ENCODE measurements at regions not wholly inside any gene's neighbourhood (a gene's known extent, or its start where the extent isn't known, plus 50 kb on each side); places are given as distances from the start of the nearest gene placed in this dataset.
A peak's percentile ranks its signal among the peaks of the same experiment; 100 is the strongest.

GRCh38 chr5:38154615-38155204, 103.6 kb upstream of the EGFLAM start:
- no peaks in the 10 kb centered on the region for H3K36me3 Mint-ChIP-seq (ENCODE audit: insufficient read depth)
- no peaks in the 10 kb centered on the region for H3K27me3 Mint-ChIP-seq
- no peak overlapping the region for H3K4me3 Mint-ChIP-seq (ENCODE audit: low read depth)
- H3K4me1 Mint-ChIP-seq (ENCODE audit: low read depth) = peaks cover 1% of the 10 kb centered on the region
- no peak for DNase-seq (ENCODE audit: low spot score, unreplicated experiment)
- H3K9me3 Mint-ChIP-seq (ENCODE audit: low read depth) = peaks cover 3% of the 10 kb centered on the region
- TF ChIP-seq CTCF (IDR thresholded peaks at IDR 0.05; ENCODE audit: unreplicated experiment) = no peak
- no peak overlapping the region for H3K27ac Mint-ChIP-seq

GRCh38 chr5:38151878-38152277, 106.5 kb upstream of the EGFLAM start:
- no peak for DNase-seq (ENCODE audit: low spot score, unreplicated experiment)
- no peak for TF ChIP-seq CTCF (IDR thresholded peaks at IDR 0.05; ENCODE audit: unreplicated experiment)
- Mint-ChIP-seq H3K27ac (no peak overlapping the region), H3K27me3 (no peaks in the 10 kb centered on the region), H3K36me3 (ENCODE audit: insufficient read depth) (no peaks in the 10 kb centered on the region), H3K9me3 (ENCODE audit: low read depth) (peaks cover 3% of the 10 kb centered on the region), H3K4me1 (ENCODE audit: low read depth) (peaks cover 7% of the 10 kb centered on the region), H3K4me3 (ENCODE audit: low read depth) (no peak overlapping the region)

- Mint-ChIP-seq H3K4me1 (ENCODE audit: low read depth) (peaks cover 7% of the 10 kb centered on the region), H3K4me3 (ENCODE audit: low read depth) (no peak overlapping the region), H3K36me3 (ENCODE audit: insufficient read depth) (no peaks in the 10 kb centered on the region), H3K9me3 (ENCODE audit: low read depth) (peaks cover 3% of the 10 kb centered on the region), H3K27me3 (no peaks in the 10 kb centered on the region), H3K27ac (no peak overlapping the region)
- no peak for TF ChIP-seq CTCF (IDR thresholded peaks at IDR 0.05; ENCODE audit: unreplicated experiment)
- no peak for DNase-seq (ENCODE audit: low spot score, unreplicated experiment)
Observed at GRCh38 chr5:38149815-38150195, 108.6 kb upstream of the EGFLAM start.

- no peak for TF ChIP-seq CTCF (IDR thresholded peaks at IDR 0.05; ENCODE audit: unreplicated experiment)
- peaks cover 7% of the 10 kb centered on the region for H3K4me1 Mint-ChIP-seq (ENCODE audit: low read depth)
- H3K27me3 Mint-ChIP-seq = no peaks in the 10 kb centered on the region
- no peak for DNase-seq (ENCODE audit: low spot score, unreplicated experiment)
- H3K36me3 Mint-ChIP-seq (ENCODE audit: insufficient read depth) = no peaks in the 10 kb centered on the region
- no peak overlapping the region for H3K4me3 Mint-ChIP-seq (ENCODE audit: low read depth)
- peak overlapping the region; percentile 84 for H3K27ac Mint-ChIP-seq
- H3K9me3 Mint-ChIP-seq (ENCODE audit: low read depth) = peaks cover 3% of the 10 kb centered on the region
Observed at GRCh38 chr5:38148021-38148625, 110.2 kb upstream of the EGFLAM start.

GRCh38 chr5:38143384-38143783, 115.0 kb upstream of the EGFLAM start:
- no peak for DNase-seq (ENCODE audit: low spot score, unreplicated experiment)
- no peak overlapping the region for H3K27ac Mint-ChIP-seq
- H3K27me3 Mint-ChIP-seq = peaks cover 4% of the 10 kb centered on the region
- H3K4me3 Mint-ChIP-seq (ENCODE audit: low read depth) = no peak overlapping the region
- no peaks in the 10 kb centered on the region for H3K36me3 Mint-ChIP-seq (ENCODE audit: insufficient read depth)
- H3K4me1 Mint-ChIP-seq (ENCODE audit: low read depth) = peaks cover 3% of the 10 kb centered on the region
- TF ChIP-seq CTCF (IDR thresholded peaks at IDR 0.05; ENCODE audit: unreplicated experiment) = no peak
- no peaks in the 10 kb centered on the region for H3K9me3 Mint-ChIP-seq (ENCODE audit: low read depth)

Data from progenitor cell of endocrine pancreas (in vitro differentiated cells).